GM12864 (cell line): ENCODE measurements at regions not wholly inside any gene's neighbourhood (a gene's known extent, or its start where the extent isn't known, plus 50 kb on each side); places are given as distances from the start of the nearest gene placed in this dataset.

Experiments used
- DNase-seq: peaks from one replicate; pipeline ENCODE4 v3.0.0-alpha.2; 2011; ENCODE audit warnings: low read depth
- H3K4me3 ChIP-seq: 2 replicates; pipeline ENCODE4 v1.5.1; 2011; ENCODE audit warnings: mild to moderate bottlenecking, low read depth, low read length, control low read depth
- TF ChIP-seq, protein P1 (sequence below): IDR thresholded peaks from 2 replicates; pipeline ENCODE4 v1.5.1; 2011; ENCODE audit warnings: low read depth, mild to moderate bottlenecking, moderate library complexity, low read length, control low read depth, inconsistent platforms; ENCODE audit errors: missing control alignments

DNA sequence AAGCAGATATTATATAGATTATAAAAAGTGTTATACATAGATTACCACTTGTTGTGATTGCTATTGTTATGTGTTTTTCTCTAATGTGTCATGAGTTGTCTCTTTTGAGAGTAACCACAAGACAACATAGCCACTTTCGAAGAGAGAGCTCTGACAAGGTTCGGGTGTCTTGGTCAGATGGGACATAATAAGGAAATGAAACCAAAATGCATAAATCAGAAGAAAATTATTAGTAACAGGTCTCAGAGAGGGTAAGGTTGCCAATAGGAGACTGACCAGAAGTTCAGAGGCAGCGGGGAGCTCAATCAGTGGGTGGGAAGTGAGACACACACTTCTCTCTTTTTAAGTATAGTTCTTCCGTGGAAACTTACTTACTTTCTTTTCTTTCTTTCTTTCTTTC is 639.2 kb upstream of the POT1 start:
- TF ChIP-seq, protein P1, sequence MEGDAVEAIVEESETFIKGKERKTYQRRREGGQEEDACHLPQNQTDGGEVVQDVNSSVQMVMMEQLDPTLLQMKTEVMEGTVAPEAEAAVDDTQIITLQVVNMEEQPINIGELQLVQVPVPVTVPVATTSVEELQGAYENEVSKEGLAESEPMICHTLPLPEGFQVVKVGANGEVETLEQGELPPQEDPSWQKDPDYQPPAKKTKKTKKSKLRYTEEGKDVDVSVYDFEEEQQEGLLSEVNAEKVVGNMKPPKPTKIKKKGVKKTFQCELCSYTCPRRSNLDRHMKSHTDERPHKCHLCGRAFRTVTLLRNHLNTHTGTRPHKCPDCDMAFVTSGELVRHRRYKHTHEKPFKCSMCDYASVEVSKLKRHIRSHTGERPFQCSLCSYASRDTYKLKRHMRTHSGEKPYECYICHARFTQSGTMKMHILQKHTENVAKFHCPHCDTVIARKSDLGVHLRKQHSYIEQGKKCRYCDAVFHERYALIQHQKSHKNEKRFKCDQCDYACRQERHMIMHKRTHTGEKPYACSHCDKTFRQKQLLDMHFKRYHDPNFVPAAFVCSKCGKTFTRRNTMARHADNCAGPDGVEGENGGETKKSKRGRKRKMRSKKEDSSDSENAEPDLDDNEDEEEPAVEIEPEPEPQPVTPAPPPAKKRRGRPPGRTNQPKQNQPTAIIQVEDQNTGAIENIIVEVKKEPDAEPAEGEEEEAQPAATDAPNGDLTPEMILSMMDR, result no peak
- peak; percentile 42 for DNase-seq

DNA sequence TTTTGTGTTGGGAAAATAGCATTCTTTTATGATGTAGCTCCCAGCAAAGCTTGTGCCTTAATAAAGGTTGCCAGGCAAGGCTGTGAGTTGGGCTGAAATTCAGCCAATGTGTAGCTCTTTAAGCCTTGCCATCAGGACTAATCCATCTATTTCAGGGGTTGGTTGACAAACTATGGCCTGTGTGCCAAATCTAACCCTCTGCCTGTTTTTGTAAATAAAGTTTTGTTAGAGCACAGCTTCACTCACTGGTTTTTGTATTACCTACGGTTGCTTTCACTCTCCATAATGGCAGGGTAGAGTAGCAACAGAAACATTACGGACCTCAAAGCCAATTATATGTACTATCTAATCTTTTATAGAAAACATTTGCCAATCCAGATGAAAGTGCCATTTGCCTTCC is 638.1 kb upstream of the POT1 start:
- H3K4me3 ChIP-seq, result no peak overlapping the region
- TF ChIP-seq, protein P1, result no peak
- no peak for DNase-seq

More for the DNA sequence above, 639.2 kb upstream of the POT1 start:
- no peak overlapping the region for H3K4me3 ChIP-seq

DNA sequence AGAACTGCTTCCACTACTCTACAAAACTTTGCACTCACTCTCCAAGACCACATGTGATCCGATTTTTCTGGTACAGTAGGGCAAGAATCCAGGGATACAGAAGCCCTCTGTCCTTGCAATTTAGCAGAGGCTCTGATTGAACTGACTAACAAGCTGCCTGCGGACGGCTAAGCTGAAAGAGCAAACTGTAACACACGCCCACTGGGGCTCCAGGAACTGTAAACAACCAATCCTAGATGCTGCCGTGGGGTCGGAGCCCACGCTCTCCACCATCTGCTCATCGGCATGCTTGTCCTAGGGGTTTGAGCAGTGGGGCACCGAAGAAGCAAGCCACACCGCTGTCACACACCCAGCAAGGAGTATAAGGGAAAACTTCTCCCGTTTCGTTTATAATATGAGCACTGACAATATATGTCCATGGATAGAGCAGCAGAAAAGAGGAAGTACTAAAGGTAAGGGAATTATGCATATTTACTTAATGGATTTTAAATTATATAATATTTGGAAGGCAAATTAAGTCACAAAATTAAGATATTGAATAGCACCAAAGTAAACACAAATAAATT is 634.4 kb upstream of the POT1 start:
- DNase-seq, result no peak
- TF ChIP-seq, protein P1, result no peak
- no peak overlapping the region for H3K4me3 ChIP-seq

DNA sequence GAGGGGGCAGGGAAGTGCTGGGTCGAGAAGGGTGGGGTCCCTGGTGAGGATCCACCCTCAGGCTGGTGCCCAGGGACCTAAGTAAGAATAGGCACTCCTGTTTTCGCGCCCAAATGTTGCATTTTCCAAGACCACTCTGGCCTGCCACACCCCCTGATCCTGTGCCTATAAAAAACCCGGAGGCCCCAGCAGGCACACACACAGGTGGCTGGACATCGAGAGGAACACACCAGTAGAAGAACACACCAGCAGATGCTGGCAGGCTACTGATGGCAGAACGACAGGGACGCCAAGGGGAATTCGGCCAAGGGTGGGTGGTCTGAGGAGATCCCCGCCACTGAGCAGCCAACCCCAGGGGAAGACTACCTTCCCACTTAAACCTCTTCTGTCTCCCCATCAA is 633.9 kb upstream of the POT1 start:
- H3K4me3 ChIP-seq, result no peak overlapping the region
- DNase-seq, result no peak
- TF ChIP-seq, protein P1, result no peak

DNA sequence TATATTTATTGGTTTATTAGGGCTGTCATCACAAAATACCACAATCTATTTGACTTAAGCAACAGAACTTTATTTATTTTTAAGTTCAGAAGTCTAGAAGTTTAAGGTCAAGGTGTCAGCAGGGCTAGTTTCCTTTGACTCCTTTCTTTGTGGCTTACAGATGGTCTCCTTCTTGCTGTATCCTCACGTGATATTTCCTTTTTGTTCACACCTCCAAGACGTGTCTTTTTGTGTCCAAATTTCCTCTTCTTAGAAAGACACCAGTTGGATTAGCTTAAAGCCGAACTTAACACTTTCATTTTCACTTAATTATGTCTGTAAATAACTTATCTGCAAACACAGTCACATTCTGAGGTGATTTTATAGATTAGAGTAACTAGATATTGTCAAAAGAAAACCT is 631.4 kb upstream of the POT1 start:
- DNase-seq, result no peak
- no peak overlapping the region; the same call in 1 of the 2 replicates for H3K4me3 ChIP-seq
- TF ChIP-seq, protein P1, result no peak

DNA sequence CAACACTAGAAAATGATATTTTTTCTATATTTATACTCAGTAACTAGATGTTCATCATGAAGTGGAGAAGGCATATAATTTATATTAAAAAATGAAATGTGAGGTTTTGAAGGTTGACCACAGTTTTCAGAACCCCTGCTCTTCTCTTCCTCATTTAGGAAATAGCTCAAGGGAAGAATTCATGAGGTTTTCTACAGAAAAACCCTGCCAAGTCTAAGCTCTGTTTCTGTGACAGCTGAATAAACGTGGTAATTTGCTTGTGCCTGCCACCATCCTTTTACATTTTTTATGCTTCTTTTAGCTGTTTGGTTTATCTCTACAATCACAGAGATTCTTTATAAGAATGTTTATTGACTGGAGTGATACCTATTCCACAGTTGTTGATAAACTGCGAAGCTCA is 630.3 kb upstream of the POT1 start:
- TF ChIP-seq, protein P1, result no peak
- DNase-seq, result no peak
- no peak overlapping the region for H3K4me3 ChIP-seq

DNA sequence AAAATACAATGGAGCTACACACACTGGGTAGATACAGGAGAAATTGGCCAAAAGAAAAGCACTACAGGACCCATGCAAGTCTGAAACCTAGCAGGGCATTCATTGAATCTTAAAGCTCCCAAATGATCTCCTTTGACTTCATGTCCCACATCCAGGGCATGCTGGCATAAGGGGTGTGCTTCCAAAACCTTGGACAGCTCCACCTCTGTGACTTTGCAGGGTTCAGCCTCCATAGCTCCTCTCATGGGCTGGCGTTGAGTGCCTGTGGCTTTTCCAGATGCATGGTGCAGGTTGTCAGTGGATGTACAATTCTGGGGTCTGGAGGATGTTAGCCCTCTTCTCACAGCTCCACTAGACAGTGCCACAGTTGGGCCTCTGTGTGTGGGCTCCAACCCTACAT is 626.3 kb upstream of the POT1 start:
- TF ChIP-seq, protein P1, result no peak
- DNase-seq, result no peak
- H3K4me3 ChIP-seq, result no peak overlapping the region
